ENCODE measurements at regions not wholly inside any gene's neighbourhood (a gene's known extent, or its start where the extent isn't known, plus 50 kb on each side); places are given as distances from the start of the nearest gene placed in this dataset.
"Not testable (repeated sequence)": the region's sequence is repeated elsewhere in the genome, so short reads cannot be mapped to it uniquely, and the experiment has no call there.

- Histone ChIP-seq H3K9me3 (ENCODE audit: control insufficient read depth, insufficient read depth, low read length) (no peaks in the 10 kb centered on the region), H3K27me3 (ENCODE audit: control insufficient read depth, insufficient read depth, low read length) (no peaks in the 10 kb centered on the region), H3K27ac (ENCODE audit: low read depth, low read length) (no peak overlapping the region), H3K4me3 (ENCODE audit: low read depth, low read length) (no peak overlapping the region)
- ChIA-PET CTCF (no interaction called here), POLR2A (no interaction called here)
- no peak for DNase-seq (ENCODE audit: low read depth, low spot score)
- no peak for TF ChIP-seq CTCF (IDR thresholded peaks at IDR 0.05; ENCODE audit: low read depth, low read length)
These were observed 2012.6 kb downstream of the PCDH9 start for GRCh38 chr13:65217471-65217995.

GRCh38 chr13:65202845-65203244 is 2027.3 kb downstream of the PCDH9 start:
- 0 out of 2 replicates have a peak, but pooled peaks have one; percentile 5 for TF ChIP-seq CTCF (IDR thresholded peaks at IDR 0.05; ENCODE audit: low read depth, low read length)
- DNase-seq (ENCODE audit: low read depth, low spot score); H3K27me3 ChIP-seq (ENCODE audit: control insufficient read depth, insufficient read depth, low read length); CTCF ChIA-PET; H3K4me3 ChIP-seq (ENCODE audit: low read depth, low read length); POLR2A ChIA-PET; H3K27ac ChIP-seq (ENCODE audit: low read depth, low read length); H3K9me3 ChIP-seq (ENCODE audit: control insufficient read depth, insufficient read depth, low read length): not testable (repeated sequence)

GRCh38 chr13:65188721-65189120 is 2041.4 kb downstream of the PCDH9 start:
- DNase-seq (ENCODE audit: low read depth, low spot score) = no peak
- POLR2A ChIA-PET = no interaction called here
- Histone ChIP-seq H3K27me3 (ENCODE audit: control insufficient read depth, insufficient read depth, low read length) (no peaks in the 10 kb centered on the region), H3K27ac (ENCODE audit: low read depth, low read length) (no peak overlapping the region), H3K4me3 (ENCODE audit: low read depth, low read length) (no peak overlapping the region), H3K9me3 (ENCODE audit: control insufficient read depth, insufficient read depth, low read length) (no peaks in the 10 kb centered on the region)
- CTCF ChIA-PET = no interaction called here
- no peak for TF ChIP-seq CTCF (IDR thresholded peaks at IDR 0.05; ENCODE audit: low read depth, low read length)

- ChIA-PET CTCF (no interaction called here), POLR2A (no interaction called here)
- no peak for TF ChIP-seq CTCF (IDR thresholded peaks at IDR 0.05; ENCODE audit: low read depth, low read length)
- H3K9me3 ChIP-seq (ENCODE audit: control insufficient read depth, insufficient read depth, low read length) = no peaks in the 10 kb centered on the region
- H3K27me3 ChIP-seq (ENCODE audit: control insufficient read depth, insufficient read depth, low read length) = no peaks in the 10 kb centered on the region
- no peak for DNase-seq (ENCODE audit: low read depth, low spot score)
- no peak overlapping the region for H3K4me3 ChIP-seq (ENCODE audit: low read depth, low read length)
- H3K27ac ChIP-seq (ENCODE audit: low read depth, low read length) = no peak overlapping the region
These were observed 2062.1 kb downstream of the PCDH9 start for GRCh38 chr13:65168026-65168425.

- ChIA-PET CTCF (no interaction called here), POLR2A (no interaction called here)
- H3K9me3 ChIP-seq (ENCODE audit: control insufficient read depth, insufficient read depth, low read length) = no peaks in the 10 kb centered on the region
- no peaks in the 10 kb centered on the region for H3K27me3 ChIP-seq (ENCODE audit: control insufficient read depth, insufficient read depth, low read length)
- no peak for TF ChIP-seq CTCF (IDR thresholded peaks at IDR 0.05; ENCODE audit: low read depth, low read length)
- H3K4me3 ChIP-seq (ENCODE audit: low read depth, low read length) = no peak overlapping the region
- H3K27ac ChIP-seq (ENCODE audit: low read depth, low read length) = no peak overlapping the region
- DNase-seq (ENCODE audit: low read depth, low spot score) = no peak
These were observed 2063.5 kb downstream of the PCDH9 start for GRCh38 chr13:65166675-65167074.

All from AG04450 (cell line).